ENCODE measurements at regions not wholly inside any gene's neighbourhood (a gene's known extent, or its start where the extent isn't known, plus 50 kb on each side); places are given as distances from the start of the nearest gene placed in this dataset.

DNA sequence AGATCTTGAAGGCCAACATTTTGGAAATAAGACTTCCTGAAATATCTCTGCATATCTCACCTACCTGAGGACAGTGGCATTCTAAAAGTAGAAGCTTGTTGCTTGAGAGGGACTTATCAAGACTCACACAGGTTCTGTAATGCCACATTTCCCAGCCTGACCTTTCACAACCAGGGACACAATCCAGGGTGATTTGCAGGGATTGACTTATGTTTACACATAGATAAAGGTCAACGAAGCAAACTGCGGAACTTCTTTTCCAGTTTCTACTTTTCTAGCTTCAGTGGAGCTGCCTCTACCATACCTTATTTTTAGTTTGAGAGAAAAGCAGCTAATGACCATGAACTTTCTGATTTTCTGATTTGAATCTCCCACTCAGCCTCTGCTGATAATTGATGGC is 148.7 kb downstream of the SLC16A9 start:
- TF ChIP-seq CTCF (IDR thresholded peaks at IDR 0.05; ENCODE audit: low read length) (no peak), EZH2 (IDR thresholded peaks at IDR 0.05; ENCODE audit: borderline replicate concordance, low read length) (no peak)

All from OCI-LY1 (cell line).